Panc1 (cell line): ENCODE measurements at regions not wholly inside any gene's neighbourhood (a gene's known extent, or its start where the extent isn't known, plus 50 kb on each side); places are given as distances from the start of the nearest gene placed in this dataset.

Experiments
- ATAC-seq: fragments of 200-7000 bp; cut with Tn5 transposase; 2 replicates; pipeline ENCODE4 v1.9.1; 2020; ENCODE audit warnings: mild to moderate bottlenecking, moderate library complexity
- BruUV-seq: library from RNA; stranded (reverse); fragments of 400-500 nt; replicated peaks from 2 replicates; lab custom pipeline; 2021; lab: Mats Ljungman, UMichigan
- CTCF ChIA-PET: fragments of 300-600 bp; sonication (Branson Sonifier 250); formaldehyde crosslinking; loops from one replicate; lab custom pipeline; 2022; ENCODE audit warnings: antibody characterized with exemption; lab: Charles Lee
- POLR2A ChIA-PET: fragments of 300-600 bp; sonication (Branson Sonifier 250); formaldehyde crosslinking; loops from one replicate; lab custom pipeline; 2022; ENCODE audit warnings: antibody characterized with exemption; lab: Charles Lee
- DNase-seq: peaks from one replicate; pipeline ENCODE4 v3.0.0-alpha.2; 2010; ENCODE audit warnings: low read depth, low spot score
- H3K27ac ChIP-seq: 2 replicates; pipeline ENCODE4 v1.5.1; 2011; ENCODE audit warnings: mild to moderate bottlenecking, low read length, inconsistent platforms
- H3K27me3 ChIP-seq: fragments of 200-500 bp; sonication (Bioruptor generic); 2 replicates; pipeline ENCODE4 v1.6.0; 2014; ENCODE audit warnings: low read length, inconsistent platforms; ENCODE audit not compliant: control insufficient read depth, insufficient read depth
- H3K36me3 ChIP-seq: fragments of 200-500 bp; sonication (Bioruptor generic); 2 replicates; pipeline ENCODE4 v1.5.1; 2014; ENCODE audit warnings: inconsistent platforms, mild to moderate bottlenecking, low read length, moderate library complexity; ENCODE audit not compliant: control insufficient read depth, insufficient read depth
- H3K4me1 ChIP-seq: 2 replicates; pipeline ENCODE4 v1.5.1; 2011; ENCODE audit warnings: inconsistent platforms, mild to moderate bottlenecking, low read length, moderate library complexity; ENCODE audit not compliant: control insufficient read depth, insufficient read depth
- H3K4me3 ChIP-seq, 2 experiments: 2 replicates each; pipeline ENCODE4 v1.5.1; 2011 to 2012; ENCODE audit warnings: low read depth in 2 of 2, low read length in 2 of 2, mild to moderate bottlenecking in 2 of 2, inconsistent platforms in 1 of 2, moderate library complexity in 1 of 2
- H3K9me3 ChIP-seq: fragments of 200-500 bp; sonication (Bioruptor generic); 2 replicates; pipeline ENCODE4 v1.5.1; 2014; ENCODE audit warnings: low read depth, mild to moderate bottlenecking, inconsistent platforms, low read length, moderate library complexity; ENCODE audit not compliant: control insufficient read depth, insufficient read depth
- POLR2AphosphoS5 ChIP-seq: IDR thresholded peaks from 2 replicates; pipeline ENCODE4 v1.6.1; 2012; ENCODE audit warnings: mild to moderate bottlenecking, low read depth, low read length, moderate library complexity
- SIN3A ChIP-seq: IDR thresholded peaks from 2 replicates; pipeline ENCODE4 v1.6.1; 2012; ENCODE audit warnings: low read depth, mild to moderate bottlenecking, low read length, moderate library complexity, borderline replicate concordance; ENCODE audit not compliant: insufficient read depth
- TCF7L2 ChIP-seq: IDR thresholded peaks from 2 replicates; pipeline ENCODE4 v1.6.1; 2011; ENCODE audit warnings: mild to moderate bottlenecking, low read depth, low read length, inconsistent platforms
- in situ Hi-C: cut with HindIII; loops from 2 replicates; pipeline ENCODE4 v1.10.0; 2016; ENCODE audit warnings: low sequenced_read_pairs, low pct_unique_long_range_greater_than_20kb
- intact Hi-C: fragments of 100-400 bp; cut with micrococcal nuclease; formaldehyde crosslinking; loops from one replicate; pipeline ENCODE4 v1.10.0; 2022; ENCODE audit not compliant: unreplicated experiment
- TF ChIP-seq, protein P1 (sequence below): fragments of 450-650 bp; IDR thresholded peaks from 2 replicates; pipeline ENCODE4 v1.5.1; 2017; ENCODE audit warnings: mild to moderate bottlenecking
- TF ChIP-seq, protein P2 (sequence below), 2 experiments: IDR thresholded peaks; 2 replicates each; pipeline ENCODE4 v1.6.1; 2011 to 2012; ENCODE audit warnings: low read depth in 2 of 2, control low read depth in 1 of 2, low read length in 1 of 2, mild to moderate bottlenecking in 1 of 2, moderate library complexity in 1 of 2; ENCODE audit not compliant: insufficient read depth in 1 of 2

DNA sequence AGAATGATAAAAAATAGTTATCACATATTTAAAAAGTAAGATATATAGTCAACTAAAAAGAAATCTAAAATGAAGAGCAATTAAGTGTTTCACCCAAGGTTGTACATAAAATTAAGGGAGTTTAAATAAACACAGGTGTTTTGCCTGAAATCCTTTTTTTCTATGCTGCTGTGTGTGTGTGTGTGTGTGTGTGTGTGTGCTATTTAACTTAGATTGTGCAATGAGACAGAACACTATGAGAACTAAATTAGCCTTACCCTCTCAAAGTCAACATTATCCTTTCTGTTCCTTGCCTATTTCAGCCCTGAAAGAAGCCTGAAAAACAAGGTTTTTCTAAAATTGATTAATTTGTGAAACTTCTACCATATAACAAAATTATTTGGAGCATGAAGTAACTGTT, 516.2 kb downstream of the ELAVL2 start:
- TF ChIP-seq TCF7L2, result no peak
- TF ChIP-seq, protein P1, sequence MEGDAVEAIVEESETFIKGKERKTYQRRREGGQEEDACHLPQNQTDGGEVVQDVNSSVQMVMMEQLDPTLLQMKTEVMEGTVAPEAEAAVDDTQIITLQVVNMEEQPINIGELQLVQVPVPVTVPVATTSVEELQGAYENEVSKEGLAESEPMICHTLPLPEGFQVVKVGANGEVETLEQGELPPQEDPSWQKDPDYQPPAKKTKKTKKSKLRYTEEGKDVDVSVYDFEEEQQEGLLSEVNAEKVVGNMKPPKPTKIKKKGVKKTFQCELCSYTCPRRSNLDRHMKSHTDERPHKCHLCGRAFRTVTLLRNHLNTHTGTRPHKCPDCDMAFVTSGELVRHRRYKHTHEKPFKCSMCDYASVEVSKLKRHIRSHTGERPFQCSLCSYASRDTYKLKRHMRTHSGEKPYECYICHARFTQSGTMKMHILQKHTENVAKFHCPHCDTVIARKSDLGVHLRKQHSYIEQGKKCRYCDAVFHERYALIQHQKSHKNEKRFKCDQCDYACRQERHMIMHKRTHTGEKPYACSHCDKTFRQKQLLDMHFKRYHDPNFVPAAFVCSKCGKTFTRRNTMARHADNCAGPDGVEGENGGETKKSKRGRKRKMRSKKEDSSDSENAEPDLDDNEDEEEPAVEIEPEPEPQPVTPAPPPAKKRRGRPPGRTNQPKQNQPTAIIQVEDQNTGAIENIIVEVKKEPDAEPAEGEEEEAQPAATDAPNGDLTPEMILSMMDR, result no peak
- TF ChIP-seq POLR2AphosphoS5, result no peak
- no peak for TF ChIP-seq SIN3A
- no peaks in the 10 kb centered on the region for H3K9me3 ChIP-seq
- H3K4me3 ChIP-seq, result no peak overlapping the region
- in situ Hi-C loops, result no loop called here
- POLR2A ChIA-PET, result no interaction called here
- CTCF ChIA-PET, result no interaction called here
- BruUV-seq, result no TSS peak
- H3K27me3 ChIP-seq, result no peaks in the 10 kb centered on the region
- H3K36me3 ChIP-seq, result no peaks in the 10 kb centered on the region
- intact Hi-C loops, result no loop called here
- ATAC-seq (no peak), DNase-seq (no peak)
- H3K4me1 ChIP-seq, result no peaks in the 10 kb centered on the region
- no peak overlapping the region for H3K27ac ChIP-seq

DNA sequence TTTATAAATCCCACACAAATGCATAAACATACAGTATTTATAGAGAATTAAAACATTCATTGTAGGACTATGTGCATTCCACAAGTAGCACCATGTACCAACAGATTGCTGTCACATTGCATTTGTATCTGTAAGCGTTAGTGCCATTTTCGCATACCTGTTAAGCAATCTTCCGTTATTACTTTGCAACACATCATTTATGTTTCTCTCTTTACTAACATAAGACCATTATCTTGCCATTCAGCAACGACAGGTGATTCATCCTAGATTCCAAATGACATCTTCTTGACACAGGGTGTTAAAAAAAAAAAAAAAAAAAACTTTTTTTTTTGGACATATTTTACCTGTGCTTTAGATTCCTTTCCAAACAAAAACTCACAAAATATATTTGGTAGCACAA, 511.8 kb downstream of the ELAVL2 start:
- TF ChIP-seq POLR2AphosphoS5 (no peak), TCF7L2 (no peak), SIN3A (no peak)
- TF ChIP-seq, protein P1, result no peak
- TF ChIP-seq, protein P2, sequence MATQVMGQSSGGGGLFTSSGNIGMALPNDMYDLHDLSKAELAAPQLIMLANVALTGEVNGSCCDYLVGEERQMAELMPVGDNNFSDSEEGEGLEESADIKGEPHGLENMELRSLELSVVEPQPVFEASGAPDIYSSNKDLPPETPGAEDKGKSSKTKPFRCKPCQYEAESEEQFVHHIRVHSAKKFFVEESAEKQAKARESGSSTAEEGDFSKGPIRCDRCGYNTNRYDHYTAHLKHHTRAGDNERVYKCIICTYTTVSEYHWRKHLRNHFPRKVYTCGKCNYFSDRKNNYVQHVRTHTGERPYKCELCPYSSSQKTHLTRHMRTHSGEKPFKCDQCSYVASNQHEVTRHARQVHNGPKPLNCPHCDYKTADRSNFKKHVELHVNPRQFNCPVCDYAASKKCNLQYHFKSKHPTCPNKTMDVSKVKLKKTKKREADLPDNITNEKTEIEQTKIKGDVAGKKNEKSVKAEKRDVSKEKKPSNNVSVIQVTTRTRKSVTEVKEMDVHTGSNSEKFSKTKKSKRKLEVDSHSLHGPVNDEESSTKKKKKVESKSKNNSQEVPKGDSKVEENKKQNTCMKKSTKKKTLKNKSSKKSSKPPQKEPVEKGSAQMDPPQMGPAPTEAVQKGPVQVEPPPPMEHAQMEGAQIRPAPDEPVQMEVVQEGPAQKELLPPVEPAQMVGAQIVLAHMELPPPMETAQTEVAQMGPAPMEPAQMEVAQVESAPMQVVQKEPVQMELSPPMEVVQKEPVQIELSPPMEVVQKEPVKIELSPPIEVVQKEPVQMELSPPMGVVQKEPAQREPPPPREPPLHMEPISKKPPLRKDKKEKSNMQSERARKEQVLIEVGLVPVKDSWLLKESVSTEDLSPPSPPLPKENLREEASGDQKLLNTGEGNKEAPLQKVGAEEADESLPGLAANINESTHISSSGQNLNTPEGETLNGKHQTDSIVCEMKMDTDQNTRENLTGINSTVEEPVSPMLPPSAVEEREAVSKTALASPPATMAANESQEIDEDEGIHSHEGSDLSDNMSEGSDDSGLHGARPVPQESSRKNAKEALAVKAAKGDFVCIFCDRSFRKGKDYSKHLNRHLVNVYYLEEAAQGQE (IDR thresholded peaks at IDR 0.05; ENCODE audit: insufficient read depth in 1 of 2, low read depth in 2 of 2, low read length in 1 of 2), result no peak
- no peaks in the 10 kb centered on the region for H3K27me3 ChIP-seq
- H3K9me3 ChIP-seq, result no peaks in the 10 kb centered on the region
- BruUV-seq, result no TSS peak
- ATAC-seq, result no peak
- intact Hi-C loops, result no loop called here
- DNase-seq, result no peak
- H3K4me1 ChIP-seq, result no peaks in the 10 kb centered on the region
- ChIA-PET POLR2A (no interaction called here), CTCF (no interaction called here)
- in situ Hi-C loops, result no loop called here
- H3K4me3 ChIP-seq, result no peak overlapping the region
- H3K36me3 ChIP-seq, result no peaks in the 10 kb centered on the region
- no peak overlapping the region for H3K27ac ChIP-seq
